Cardiac muscle cell (in vitro differentiated cells and primary cell): ENCODE measurements at regions not wholly inside any gene's neighbourhood (a gene's known extent, or its start where the extent isn't known, plus 50 kb on each side); places are given as distances from the start of the nearest gene placed in this dataset.

Source experiments
- DNase-seq, 2 donors: peaks; one replicate each; pipeline versions ENCODE4 v3.0.0 to v3.0.0-alpha.2; 2010 to 2017; ENCODE audit warnings: low read depth in 1 of 2, low spot score in 1 of 2
- H3K27ac ChIP-seq: fragments of 200-600 bp; sonication (generic); 2 replicates; pipeline ENCODE4 v1.5.1; 2016
- H3K27me3 ChIP-seq: fragments of 200-600 bp; sonication (generic); 2 replicates; pipeline ENCODE4 v1.6.0; 2016; ENCODE audit warnings: control low read depth
- H3K36me3 ChIP-seq: fragments of 200-600 bp; sonication (generic); 2 replicates; pipeline ENCODE4 v1.5.1; 2016; ENCODE audit warnings: control low read depth
- H3K4me1 ChIP-seq: fragments of 200-600 bp; sonication (generic); 2 replicates; pipeline ENCODE4 v1.8.1; 2017; ENCODE audit warnings: low read depth, mild to moderate bottlenecking, mixed run types
- H3K4me3 ChIP-seq: fragments of 200-600 bp; sonication (generic); 2 replicates; pipeline ENCODE4 v1.5.1; 2016; ENCODE audit warnings: mild to moderate bottlenecking
- H3K9me3 ChIP-seq: fragments of 200-600 bp; sonication (generic); 2 replicates; pipeline ENCODE4 v1.5.1; 2017; ENCODE audit warnings: low read depth, mild to moderate bottlenecking, control low read depth
- CTCF ChIP-seq: IDR thresholded peaks from 2 replicates; pipeline ENCODE4 v1.5.1; 2012; ENCODE audit warnings: low read depth, mild to moderate bottlenecking, low read length

DNA sequence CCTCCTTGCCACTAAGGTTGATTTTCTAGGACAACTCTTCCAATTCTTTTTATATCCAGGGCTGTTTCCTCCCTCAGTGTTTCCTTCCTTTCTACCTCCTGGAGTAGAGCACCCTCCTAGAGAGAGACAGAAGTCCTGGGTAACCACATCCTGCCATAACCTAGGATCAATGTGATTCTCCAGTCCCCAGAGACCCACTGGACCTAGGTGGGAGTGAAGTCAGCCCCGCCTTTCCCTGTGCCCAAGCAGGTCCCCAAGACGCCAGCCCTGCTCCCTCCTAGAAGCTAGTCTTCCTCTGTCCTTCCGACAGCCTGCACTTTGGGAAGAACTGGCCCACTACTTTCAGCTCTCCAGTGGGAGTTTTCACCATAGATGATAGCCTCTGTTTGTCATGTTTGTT lies 166.8 kb upstream of the PLEKHG7 start:
- no peak for DNase-seq
- Histone ChIP-seq H3K4me3 (no peak overlapping the region), H3K4me1 (peaks cover 14% of the 10 kb centered on the region), H3K36me3 (no peaks in the 10 kb centered on the region), H3K27ac (no peak overlapping the region), H3K9me3 (no peaks in the 10 kb centered on the region), H3K27me3 (no peaks in the 10 kb centered on the region)
- TF ChIP-seq CTCF = no peak

GRCh38 chr12:92533280-92533890 lies 169.4 kb upstream of the PLEKHG7 start:
- Histone ChIP-seq H3K27ac (no peak overlapping the region), H3K27me3 (no peaks in the 10 kb centered on the region), H3K4me1 (peaks cover 14% of the 10 kb centered on the region), H3K4me3 (no peak overlapping the region), H3K9me3 (no peaks in the 10 kb centered on the region), H3K36me3 (no peaks in the 10 kb centered on the region)
- peak in 1 of 2 donors; percentile 64 for DNase-seq
- TF ChIP-seq CTCF = no peak

DNA sequence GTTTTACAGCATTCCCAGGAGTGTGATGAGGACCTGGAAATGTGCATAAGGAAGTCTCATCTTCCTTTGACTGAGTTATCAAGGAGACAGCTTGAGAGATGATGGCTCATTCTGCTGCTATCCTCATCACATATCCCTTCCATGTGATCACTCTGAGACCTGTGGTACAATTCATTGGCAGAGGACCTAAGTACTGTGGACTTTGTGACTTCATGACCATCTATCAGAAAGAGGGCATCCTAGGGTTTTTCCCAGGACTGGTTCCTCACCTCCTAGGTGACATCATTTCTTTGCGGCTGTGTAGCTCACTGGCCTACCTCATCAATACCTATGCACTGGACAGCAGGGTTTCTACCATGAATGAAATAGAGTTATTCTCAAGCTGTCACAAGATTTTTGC lies 172.1 kb upstream of the PLEKHG7 start:
- Histone ChIP-seq H3K4me3 (no peak overlapping the region), H3K9me3 (no peaks in the 10 kb centered on the region), H3K4me1 (peaks cover 4% of the 10 kb centered on the region), H3K36me3 (no peaks in the 10 kb centered on the region), H3K27me3 (no peaks in the 10 kb centered on the region), H3K27ac (no peak overlapping the region)
- DNase-seq = no peak
- no peak for TF ChIP-seq CTCF

- Histone ChIP-seq H3K36me3 (no peaks in the 10 kb centered on the region), H3K9me3 (no peaks in the 10 kb centered on the region), H3K27ac (no peak overlapping the region), H3K27me3 (no peaks in the 10 kb centered on the region), H3K4me1 (peaks cover 4% of the 10 kb centered on the region), H3K4me3 (no peak overlapping the region)
- no peak for TF ChIP-seq CTCF
- no peak for DNase-seq
Measured at GRCh38 chr12:92529944-92530343, 172.8 kb upstream of the PLEKHG7 start.

DNA sequence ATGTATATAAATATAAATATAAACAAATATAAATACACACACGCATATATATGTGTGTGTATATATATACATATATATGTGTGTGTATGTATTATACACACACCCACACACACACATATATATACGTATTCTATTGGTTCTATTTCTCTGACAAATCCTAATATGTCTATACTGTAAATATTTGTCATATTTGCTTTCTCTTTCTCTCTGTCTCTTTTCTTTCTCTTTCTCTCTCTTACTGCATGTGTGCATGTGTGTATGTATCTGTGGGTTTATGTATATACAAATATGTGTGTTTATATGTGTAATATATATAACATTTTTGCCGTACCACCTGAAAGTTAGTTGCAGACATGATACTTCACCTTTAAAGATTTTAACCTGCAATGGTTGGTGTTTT lies 174.2 kb upstream of the PLEKHG7 start:
- H3K27ac ChIP-seq = no peak overlapping the region
- no peak overlapping the region for H3K4me3 ChIP-seq
- DNase-seq = no peak
- peaks cover 4% of the 10 kb centered on the region for H3K4me1 ChIP-seq
- no peak for TF ChIP-seq CTCF
- H3K27me3 ChIP-seq = no peaks in the 10 kb centered on the region
- no peaks in the 10 kb centered on the region for H3K9me3 ChIP-seq
- no peaks in the 10 kb centered on the region for H3K36me3 ChIP-seq

DNA sequence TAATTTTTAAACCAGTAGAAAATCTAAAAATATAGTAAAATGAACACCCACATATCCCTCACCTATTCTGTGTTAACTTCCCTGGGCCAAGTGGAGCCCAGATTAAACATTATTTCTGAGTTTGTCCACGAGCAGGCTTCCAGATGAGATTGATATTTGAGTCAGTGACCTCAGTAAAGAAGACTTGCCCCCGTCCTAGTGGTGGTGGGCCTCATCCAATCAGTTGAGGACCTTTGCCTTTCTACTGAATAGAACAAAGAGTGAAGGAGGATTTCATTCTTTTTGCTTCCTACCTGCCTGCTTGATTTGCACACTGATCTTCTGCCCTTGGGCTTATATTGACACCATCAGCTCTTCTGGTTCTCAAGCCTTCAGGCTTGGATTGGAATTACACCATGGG lies 174.7 kb upstream of the PLEKHG7 start:
- no peak for TF ChIP-seq CTCF
- no peak overlapping the region for H3K27ac ChIP-seq
- H3K27me3 ChIP-seq = no peaks in the 10 kb centered on the region
- H3K4me3 ChIP-seq = no peak overlapping the region
- H3K9me3 ChIP-seq = no peaks in the 10 kb centered on the region
- H3K36me3 ChIP-seq = no peaks in the 10 kb centered on the region
- DNase-seq = no peak
- peaks cover 4% of the 10 kb centered on the region for H3K4me1 ChIP-seq
